Type B pancreatic cell (in vitro differentiated cells): ENCODE measurements at regions not wholly inside any gene's neighbourhood (a gene's known extent, or its start where the extent isn't known, plus 50 kb on each side); places are given as distances from the start of the nearest gene placed in this dataset.

Source experiments
- DNase-seq: peaks from one replicate; pipeline ENCODE4 v3.0.0; 2021; ENCODE audit warnings: mixed read lengths; ENCODE audit not compliant: unreplicated experiment; ENCODE audit errors: extremely low spot score
- H3K27ac Mint-ChIP-seq: 2 replicates; pipeline ENCODE4 v1.8.0; 2021; ENCODE audit warnings: mild to moderate bottlenecking, mixed read lengths
- H3K27me3 Mint-ChIP-seq: 2 replicates; pipeline ENCODE4 v1.8.0; 2021; ENCODE audit warnings: mixed read lengths
- H3K36me3 Mint-ChIP-seq: 2 replicates; pipeline ENCODE4 v1.8.0; 2021; ENCODE audit warnings: mixed read lengths
- H3K4me1 Mint-ChIP-seq: one replicate; pipeline ENCODE4 v1.8.0; 2021; ENCODE audit warnings: mixed read lengths; ENCODE audit not compliant: unreplicated experiment
- H3K4me3 Mint-ChIP-seq: 2 replicates; pipeline ENCODE4 v1.8.0; 2021; ENCODE audit warnings: mild to moderate bottlenecking, mixed read lengths
- H3K9me3 Mint-ChIP-seq: 2 replicates; pipeline ENCODE4 v1.8.0; 2021; ENCODE audit warnings: mixed read lengths
- CTCF ChIP-seq: fragments of 200-600 bp; sonication (generic); conservative IDR thresholded peaks from 2 replicates; pipeline ENCODE4 v1.5.0; 2021; ENCODE audit warnings: antibody characterized with exemption, mild to moderate bottlenecking

GRCh38 chr2:150129921-150130575 is 357.4 kb downstream of the RND3 start:
- H3K4me1 Mint-ChIP-seq: peaks cover 34% of the 10 kb centered on the region
- no peaks in the 10 kb centered on the region for H3K9me3 Mint-ChIP-seq
- H3K4me3 Mint-ChIP-seq: no peak overlapping the region
- no peaks in the 10 kb centered on the region for H3K27me3 Mint-ChIP-seq
- no peak for TF ChIP-seq CTCF
- no peak overlapping the region for H3K27ac Mint-ChIP-seq
- DNase-seq: no peak
- no peaks in the 10 kb centered on the region for H3K36me3 Mint-ChIP-seq

- H3K27me3 Mint-ChIP-seq: no peaks in the 10 kb centered on the region
- peaks cover 22% of the 10 kb centered on the region for H3K4me1 Mint-ChIP-seq
Measured at GRCh38 chr2:150127995-150128394, 359.5 kb downstream of the RND3 start.

GRCh38 chr2:150127346-150127990 is 360.0 kb downstream of the RND3 start:
- TF ChIP-seq CTCF: no peak
- no peak for DNase-seq
- no peaks in the 10 kb centered on the region for H3K36me3 Mint-ChIP-seq
- no peaks in the 10 kb centered on the region for H3K27me3 Mint-ChIP-seq
- no peaks in the 10 kb centered on the region for H3K9me3 Mint-ChIP-seq
- peaks cover 26% of the 10 kb centered on the region for H3K4me1 Mint-ChIP-seq
- H3K4me3 Mint-ChIP-seq: no peak overlapping the region
- no peak overlapping the region for H3K27ac Mint-ChIP-seq

More at GRCh38 chr2:150127995-150128394, 359.5 kb downstream of the RND3 start:
- H3K36me3 Mint-ChIP-seq: no peaks in the 10 kb centered on the region
- H3K4me3 Mint-ChIP-seq: no peak overlapping the region
- H3K27ac Mint-ChIP-seq: no peak overlapping the region
- H3K9me3 Mint-ChIP-seq: no peaks in the 10 kb centered on the region
- DNase-seq: no peak
- TF ChIP-seq CTCF: no peak

- no peak for TF ChIP-seq CTCF
- DNase-seq: no peak
- H3K27me3 Mint-ChIP-seq: no peaks in the 10 kb centered on the region
- no peaks in the 10 kb centered on the region for H3K9me3 Mint-ChIP-seq
- no peak overlapping the region for H3K4me3 Mint-ChIP-seq
- H3K36me3 Mint-ChIP-seq: no peaks in the 10 kb centered on the region
- peaks cover 26% of the 10 kb centered on the region for H3K4me1 Mint-ChIP-seq
- no peak overlapping the region for H3K27ac Mint-ChIP-seq
Measured at GRCh38 chr2:150126839-150127238, 360.6 kb downstream of the RND3 start.

GRCh38 chr2:150126143-150126740 is 361.2 kb downstream of the RND3 start:
- Mint-ChIP-seq H3K27me3 (no peaks in the 10 kb centered on the region), H3K27ac (peak overlapping the region; percentile 50), H3K9me3 (no peaks in the 10 kb centered on the region), H3K4me1 (peaks cover 26% of the 10 kb centered on the region), H3K36me3 (no peaks in the 10 kb centered on the region), H3K4me3 (peak overlapping the region; percentile 19)
- no peak for DNase-seq
- TF ChIP-seq CTCF: no peak
